Colonic mucosa (tissue), 4 donors: ENCODE measurements at regions not wholly inside any gene's neighbourhood (a gene's known extent, or its start where the extent isn't known, plus 50 kb on each side); places are given as distances from the start of the nearest gene placed in this dataset.
A peak's percentile ranks its signal among the peaks of the same experiment; 100 is the strongest.

Experiments
- DNase-seq: peaks from one replicate; pipeline ENCODE4 v3.0.0-alpha.2; 2020
- H3K27ac ChIP-seq: fragments of 200-600 bp; one replicate; pipeline ENCODE4 v1.8.0; 2021
- H3K27me3 ChIP-seq: fragments of 200-600 bp; one replicate; pipeline ENCODE4 v1.8.0; 2021
- H3K36me3 ChIP-seq: fragments of 200-600 bp; one replicate; pipeline ENCODE4 v1.8.0; 2021
- H3K4me1 ChIP-seq: fragments of 200-600 bp; one replicate; pipeline ENCODE4 v1.8.0; 2021; ENCODE audit warnings: mild to moderate bottlenecking
- H3K4me3 ChIP-seq: fragments of 200-600 bp; one replicate; pipeline ENCODE4 v1.8.0; 2021
- H3K9ac ChIP-seq, 2 donors: one replicate each; pipeline ENCODE4 v1.7.0; 2013; ENCODE audit warnings: control low read depth in 2 of 2, low read depth in 2 of 2, low read length in 2 of 2
- H3K9me3 ChIP-seq: fragments of 200-600 bp; one replicate; pipeline ENCODE4 v1.8.0; 2021
- CTCF ChIP-seq: fragments of 200-600 bp; IDR thresholded peaks from one replicate; pipeline ENCODE4 v1.8.0; 2022; ENCODE audit warnings: antibody characterized with exemption, mild to moderate bottlenecking
- intact Hi-C: fragments of 100-400 bp; cut with DNase I; formaldehyde crosslinking; loops from one replicate; pipeline ENCODE4 v1.14.1; 2022
- donor health status: healthy.
- donor health status: DM: no; HTN: no; CAD: no.
- donor health status: DM: no; HTN: no; CAD: no.

GRCh38 chr1:67540025-67540732 lies 110.0 kb upstream of the SERBP1 start:
- intact Hi-C loops, result no loop called here
- Histone ChIP-seq H3K9me3 (no peaks in the 10 kb centered on the region), H3K4me1 (peaks cover 4% of the 10 kb centered on the region), H3K4me3 (no peak overlapping the region), H3K9ac (peak overlapping the region in 1 of 2 donors; percentile 19), H3K36me3 (no peaks in the 10 kb centered on the region), H3K27ac (no peak overlapping the region), H3K27me3 (no peaks in the 10 kb centered on the region)
- no peak for DNase-seq
- no peak for TF ChIP-seq CTCF

DNA sequence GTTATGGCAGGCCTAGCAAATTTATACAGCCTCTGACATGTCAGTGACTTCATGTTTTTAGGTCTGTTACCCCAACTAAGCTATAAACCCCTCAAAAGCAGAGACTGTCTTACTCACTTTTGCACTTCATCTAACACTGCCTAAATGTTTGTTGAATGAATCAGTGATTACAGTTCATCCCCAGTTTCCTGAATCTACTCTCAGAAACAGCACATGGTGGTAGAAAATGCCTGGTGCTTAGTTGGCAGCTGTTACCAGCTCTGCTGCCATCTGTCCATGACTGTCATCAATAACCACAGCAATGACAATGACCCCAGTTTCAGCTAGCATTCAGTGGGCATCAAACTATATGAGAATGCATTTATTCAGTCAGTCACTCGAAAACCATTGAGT lies 110.5 kb upstream of the SERBP1 start:
- DNase-seq, result no peak
- Histone ChIP-seq H3K27ac (no peak overlapping the region), H3K4me3 (no peak overlapping the region), H3K4me1 (no peaks in the 10 kb centered on the region), H3K36me3 (no peaks in the 10 kb centered on the region), H3K9me3 (no peaks in the 10 kb centered on the region), H3K9ac (peak overlapping the region in 1 of 2 donors; percentile 19), H3K27me3 (no peaks in the 10 kb centered on the region)
- no peak for TF ChIP-seq CTCF
- intact Hi-C loops, result no loop called here

- Histone ChIP-seq H3K9ac (no peak overlapping the region), H3K36me3 (no peaks in the 10 kb centered on the region), H3K4me1 (no peaks in the 10 kb centered on the region), H3K27me3 (no peaks in the 10 kb centered on the region), H3K9me3 (no peaks in the 10 kb centered on the region), H3K27ac (no peak overlapping the region), H3K4me3 (no peak overlapping the region)
- no peak for TF ChIP-seq CTCF
- DNase-seq, result no peak
- intact Hi-C loops, result no loop called here
Observed at GRCh38 chr1:67542747-67543146, 112.5 kb upstream of the SERBP1 start.

- no peaks in the 10 kb centered on the region for H3K9me3 ChIP-seq
- intact Hi-C loops, result no loop called here
- H3K9ac ChIP-seq, result no peak overlapping the region
- TF ChIP-seq CTCF, result no peak
- no peak overlapping the region for H3K4me3 ChIP-seq
- DNase-seq, result no peak
- no peaks in the 10 kb centered on the region for H3K4me1 ChIP-seq
- no peak overlapping the region for H3K27ac ChIP-seq
- H3K36me3 ChIP-seq, result no peaks in the 10 kb centered on the region
- no peaks in the 10 kb centered on the region for H3K27me3 ChIP-seq
Observed at GRCh38 chr1:67544921-67545320, 114.7 kb upstream of the SERBP1 start.

DNA sequence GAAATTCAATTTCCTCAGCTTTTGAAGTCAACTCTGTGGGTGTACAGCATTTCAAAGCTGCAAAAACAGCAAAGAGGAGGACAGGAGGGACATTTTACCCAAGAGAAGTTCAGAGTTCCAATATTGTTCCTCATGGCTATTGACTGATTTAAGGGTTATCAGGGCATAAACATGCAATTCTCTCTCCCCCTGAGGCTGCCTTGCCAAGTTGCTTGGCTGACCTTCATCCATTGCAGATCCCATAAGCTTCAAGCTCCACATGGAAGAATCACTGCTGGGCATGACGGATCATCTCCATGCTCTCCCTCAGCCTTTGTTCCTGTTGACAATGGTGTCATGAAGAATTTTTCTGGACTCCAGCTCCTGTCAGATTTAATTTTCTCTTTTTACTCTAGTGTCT lies 115.2 kb upstream of the SERBP1 start:
- H3K4me3 ChIP-seq, result no peak overlapping the region
- no peaks in the 10 kb centered on the region for H3K36me3 ChIP-seq
- no peaks in the 10 kb centered on the region for H3K4me1 ChIP-seq
- no peaks in the 10 kb centered on the region for H3K27me3 ChIP-seq
- H3K9me3 ChIP-seq, result no peaks in the 10 kb centered on the region
- no peak for DNase-seq
- no peak overlapping the region for H3K9ac ChIP-seq
- no peak overlapping the region for H3K27ac ChIP-seq
- TF ChIP-seq CTCF, result no peak
- intact Hi-C loops, result no loop called here
